ENCODE measurements at regions not wholly inside any gene's neighbourhood (a gene's known extent, or its start where the extent isn't known, plus 50 kb on each side); places are given as distances from the start of the nearest gene placed in this dataset.

GRCh38 chr14:71574976-71575375, 357.3 kb upstream of the RGS6 start:
- TF ChIP-seq POLR2A (IDR thresholded peaks at IDR 0.05) (no peak), POLR2AphosphoS5 (IDR thresholded peaks at IDR 0.05) (no peak)

Measured in prostate gland (tissue), 1 donor.